Neural progenitor cell (in vitro differentiated cells): ENCODE measurements at regions not wholly inside any gene's neighbourhood (a gene's known extent, or its start where the extent isn't known, plus 50 kb on each side); places are given as distances from the start of the nearest gene placed in this dataset.

Experiments
- DNase-seq: peaks from one replicate; pipeline ENCODE4 v3.0.0-alpha.2; 2016; ENCODE audit warnings: low spot score
- H2AFZ ChIP-seq: fragments of 200-600 bp; sonication (generic); replicated peaks from 2 replicates; pipeline ENCODE4 v1.6.1; 2016; ENCODE audit warnings: antibody characterized with exemption
- H3F3A ChIP-seq: fragments of 200-600 bp; sonication (generic); 2 replicates; pipeline ENCODE4 v1.6.1; 2016; ENCODE audit warnings: antibody characterized with exemption, low read depth
- H3K27ac ChIP-seq: fragments of 200-600 bp; sonication (generic); 2 replicates; pipeline ENCODE4 v1.5.1; 2016; ENCODE audit warnings: mild to moderate bottlenecking
- H3K27me3 ChIP-seq: fragments of 200-600 bp; sonication (generic); 2 replicates; pipeline ENCODE4 v1.6.1; 2016; ENCODE audit warnings: mild to moderate bottlenecking, moderate library complexity
- H3K36me3 ChIP-seq: fragments of 200-600 bp; sonication (generic); 2 replicates; pipeline ENCODE4 v1.5.1; 2016
- H3K4me1 ChIP-seq: fragments of 200-600 bp; sonication (generic); 2 replicates; pipeline ENCODE4 v1.6.1; 2016; ENCODE audit warnings: mixed run types
- H3K4me2 ChIP-seq: fragments of 200-600 bp; sonication (generic); 2 replicates; pipeline ENCODE4 v1.6.1; 2016
- H3K4me3 ChIP-seq: fragments of 200-600 bp; sonication (generic); 2 replicates; pipeline ENCODE4 v1.5.1; 2016
- H3K79me2 ChIP-seq: fragments of 200-600 bp; sonication (generic); 2 replicates; pipeline ENCODE4 v1.6.1; 2016; ENCODE audit warnings: low read depth
- H3K9ac ChIP-seq: fragments of 200-600 bp; sonication (generic); 2 replicates; pipeline ENCODE4 v1.6.1; 2016
- H3K9me3 ChIP-seq: fragments of 200-600 bp; sonication (generic); 2 replicates; pipeline ENCODE4 v1.5.1; 2016; ENCODE audit warnings: low read depth
- H4K20me1 ChIP-seq: fragments of 200-600 bp; sonication (generic); 2 replicates; pipeline ENCODE4 v1.6.1; 2016; ENCODE audit warnings: low read depth
- H3K27ac Mint-ChIP-seq: 3 replicates; pipeline ENCODE4 v1.8.0; 2021; ENCODE audit warnings: mixed read lengths
- H3K27me3 Mint-ChIP-seq: 2 replicates; pipeline ENCODE4 v1.8.0; 2022; ENCODE audit warnings: low read depth, mild to moderate bottlenecking, inconsistent platforms, moderate library complexity, mixed read lengths; ENCODE audit not compliant: insufficient read depth
- H3K36me3 Mint-ChIP-seq: 3 replicates; pipeline ENCODE4 v1.8.0; 2021; ENCODE audit warnings: mixed read lengths
- H3K4me1 Mint-ChIP-seq: 3 replicates; pipeline ENCODE4 v1.8.0; 2021; ENCODE audit warnings: mixed read lengths
- H3K4me3 Mint-ChIP-seq: 3 replicates; pipeline ENCODE4 v1.8.0; 2021; ENCODE audit warnings: mild to moderate bottlenecking, moderate library complexity, mixed read lengths
- H3K9me3 Mint-ChIP-seq: 3 replicates; pipeline ENCODE4 v1.8.0; 2020; ENCODE audit warnings: mixed read lengths
- EZH2 ChIP-seq: fragments of 200-600 bp; sonication (generic); IDR thresholded peaks from 2 replicates; pipeline ENCODE4 v1.6.1; 2017; ENCODE audit warnings: antibody characterized with exemption, mild to moderate bottlenecking, moderate library complexity
- EZH2phosphoT487 ChIP-seq: fragments of 200-600 bp; sonication (generic); IDR thresholded peaks from 2 replicates; pipeline ENCODE4 v1.6.1; 2017; ENCODE audit warnings: antibody characterized with exemption
- TF ChIP-seq, protein P1 (sequence below): fragments of 200-600 bp; sonication (generic); IDR thresholded peaks from 2 replicates; pipeline ENCODE4 v1.5.1; 2017; ENCODE audit warnings: antibody characterized with exemption, mild to moderate bottlenecking

GRCh38 chr13:46953331-46953730 is 56.5 kb upstream of the HTR2A start:
- TF ChIP-seq, protein P1, sequence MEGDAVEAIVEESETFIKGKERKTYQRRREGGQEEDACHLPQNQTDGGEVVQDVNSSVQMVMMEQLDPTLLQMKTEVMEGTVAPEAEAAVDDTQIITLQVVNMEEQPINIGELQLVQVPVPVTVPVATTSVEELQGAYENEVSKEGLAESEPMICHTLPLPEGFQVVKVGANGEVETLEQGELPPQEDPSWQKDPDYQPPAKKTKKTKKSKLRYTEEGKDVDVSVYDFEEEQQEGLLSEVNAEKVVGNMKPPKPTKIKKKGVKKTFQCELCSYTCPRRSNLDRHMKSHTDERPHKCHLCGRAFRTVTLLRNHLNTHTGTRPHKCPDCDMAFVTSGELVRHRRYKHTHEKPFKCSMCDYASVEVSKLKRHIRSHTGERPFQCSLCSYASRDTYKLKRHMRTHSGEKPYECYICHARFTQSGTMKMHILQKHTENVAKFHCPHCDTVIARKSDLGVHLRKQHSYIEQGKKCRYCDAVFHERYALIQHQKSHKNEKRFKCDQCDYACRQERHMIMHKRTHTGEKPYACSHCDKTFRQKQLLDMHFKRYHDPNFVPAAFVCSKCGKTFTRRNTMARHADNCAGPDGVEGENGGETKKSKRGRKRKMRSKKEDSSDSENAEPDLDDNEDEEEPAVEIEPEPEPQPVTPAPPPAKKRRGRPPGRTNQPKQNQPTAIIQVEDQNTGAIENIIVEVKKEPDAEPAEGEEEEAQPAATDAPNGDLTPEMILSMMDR, result no peak
- TF ChIP-seq EZH2phosphoT487, result no peak
- no peak for TF ChIP-seq EZH2
- Histone ChIP-seq H3F3A (no peaks in the 10 kb centered on the region), H2AFZ (no peak overlapping the region), H3K36me3 (no peaks in the 10 kb centered on the region), H3K27me3 (no peaks in the 10 kb centered on the region), H3K4me3 (no peak overlapping the region), H3K4me1 (no peaks in the 10 kb centered on the region), H3K27ac (no peak overlapping the region), H4K20me1 (no peaks in the 10 kb centered on the region), H3K9me3 (no peaks in the 10 kb centered on the region), H3K9ac (no peak overlapping the region), H3K4me2 (no peak overlapping the region), H3K79me2 (no peaks in the 10 kb centered on the region)
- H3K4me3 Mint-ChIP-seq, result no peak overlapping the region
- H3K9me3 Mint-ChIP-seq, result no peaks in the 10 kb centered on the region
- DNase-seq, result no peak
- H3K36me3 Mint-ChIP-seq, result no peaks in the 10 kb centered on the region
- H3K27me3 Mint-ChIP-seq, result no peaks in the 10 kb centered on the region
- no peaks in the 10 kb centered on the region for H3K4me1 Mint-ChIP-seq
- no peak overlapping the region for H3K27ac Mint-ChIP-seq

DNA sequence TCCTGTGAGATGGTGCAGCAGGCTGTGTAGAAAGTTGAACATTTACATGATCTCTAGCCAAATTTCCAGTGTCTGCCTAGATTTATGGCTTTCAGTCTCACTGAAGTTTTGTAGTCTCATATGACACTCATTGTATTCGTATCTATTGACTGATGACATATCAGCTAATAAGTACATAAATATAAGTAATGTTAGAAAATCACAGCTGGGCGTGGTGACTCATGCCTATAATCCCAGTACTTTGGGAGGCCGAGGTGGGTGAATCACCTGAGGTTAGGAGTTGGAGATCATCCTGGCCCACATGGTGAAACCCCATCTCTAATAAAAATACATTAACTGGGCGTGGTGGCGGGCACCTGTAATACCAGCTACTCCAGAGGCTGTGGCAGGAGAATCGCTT is 54.7 kb upstream of the HTR2A start:
- TF ChIP-seq EZH2phosphoT487, result no peak
- no peak for TF ChIP-seq EZH2
- TF ChIP-seq, protein P1, result no peak
- H4K20me1 ChIP-seq, result no peaks in the 10 kb centered on the region
- no peaks in the 10 kb centered on the region for H3K27me3 Mint-ChIP-seq
- H3K9me3 Mint-ChIP-seq, result peaks cover 3% of the 10 kb centered on the region
- no peak overlapping the region for H3K4me3 ChIP-seq
- no peak overlapping the region for H2AFZ ChIP-seq
- H3K79me2 ChIP-seq, result no peaks in the 10 kb centered on the region
- H3K4me2 ChIP-seq, result no peak overlapping the region
- H3K9ac ChIP-seq, result no peak overlapping the region
- no peaks in the 10 kb centered on the region for H3K4me1 ChIP-seq
- H3F3A ChIP-seq, result no peaks in the 10 kb centered on the region
- no peaks in the 10 kb centered on the region for H3K9me3 ChIP-seq
- no peak for DNase-seq
- H3K27ac ChIP-seq, result no peak overlapping the region
- no peaks in the 10 kb centered on the region for H3K4me1 Mint-ChIP-seq
- no peaks in the 10 kb centered on the region for H3K36me3 ChIP-seq
- no peak overlapping the region for H3K27ac Mint-ChIP-seq
- no peaks in the 10 kb centered on the region for H3K36me3 Mint-ChIP-seq
- H3K4me3 Mint-ChIP-seq, result no peak overlapping the region
- no peaks in the 10 kb centered on the region for H3K27me3 ChIP-seq

GRCh38 chr13:46949211-46949610 is 52.4 kb upstream of the HTR2A start:
- TF ChIP-seq EZH2 (no peak), EZH2phosphoT487 (no peak)
- TF ChIP-seq, protein P1, result no peak

DNA sequence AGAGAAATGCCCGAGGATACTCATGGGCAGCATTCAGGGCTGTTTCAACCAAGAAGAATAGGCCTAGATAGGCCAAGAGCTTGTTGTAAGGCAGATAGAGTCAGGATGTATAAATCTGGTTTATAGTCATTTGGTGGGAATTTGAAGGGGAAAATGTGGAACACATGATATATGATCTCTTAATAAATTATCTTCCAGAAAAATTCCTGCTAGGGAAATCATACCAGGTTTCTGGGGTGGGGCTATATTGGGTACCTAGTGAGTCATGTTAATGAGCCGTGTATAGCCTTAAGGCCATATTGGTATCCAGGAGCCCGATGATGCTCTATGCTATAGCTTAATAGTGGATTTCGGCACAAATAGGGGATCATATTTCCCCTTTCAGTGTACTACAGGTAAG is 51.5 kb upstream of the HTR2A start:
- Histone ChIP-seq H2AFZ (no peak overlapping the region), H3K4me3 (no peak overlapping the region), H3K27me3 (no peaks in the 10 kb centered on the region), H3K9me3 (no peaks in the 10 kb centered on the region), H3K36me3 (no peaks in the 10 kb centered on the region), H3K4me2 (no peak overlapping the region), H3K79me2 (no peaks in the 10 kb centered on the region), H3K4me1 (no peaks in the 10 kb centered on the region), H3K27ac (no peak overlapping the region), H4K20me1 (no peaks in the 10 kb centered on the region), H3F3A (no peaks in the 10 kb centered on the region), H3K9ac (no peak overlapping the region)
- no peak for TF ChIP-seq EZH2
- H3K4me1 Mint-ChIP-seq, result no peaks in the 10 kb centered on the region
- no peaks in the 10 kb centered on the region for H3K36me3 Mint-ChIP-seq
- no peak overlapping the region for H3K27ac Mint-ChIP-seq
- no peaks in the 10 kb centered on the region for H3K27me3 Mint-ChIP-seq
- no peak overlapping the region for H3K4me3 Mint-ChIP-seq
- H3K9me3 Mint-ChIP-seq, result peaks cover 22% of the 10 kb centered on the region
- no peak for DNase-seq

More at GRCh38 chr13:46949211-46949610, 52.4 kb upstream of the HTR2A start:
- no peaks in the 10 kb centered on the region for H3K4me1 ChIP-seq
- no peaks in the 10 kb centered on the region for H3K27me3 ChIP-seq
- H3K79me2 ChIP-seq, result no peaks in the 10 kb centered on the region
- no peak overlapping the region for H2AFZ ChIP-seq
- H3K4me2 ChIP-seq, result no peak overlapping the region
- H3K9ac ChIP-seq, result no peak overlapping the region
- H3K36me3 ChIP-seq, result no peaks in the 10 kb centered on the region
- Mint-ChIP-seq H3K27me3 (no peaks in the 10 kb centered on the region), H3K36me3 (no peaks in the 10 kb centered on the region), H3K27ac (no peak overlapping the region), H3K4me3 (no peak overlapping the region), H3K9me3 (peaks cover 14% of the 10 kb centered on the region), H3K4me1 (no peaks in the 10 kb centered on the region)
- no peaks in the 10 kb centered on the region for H3F3A ChIP-seq
- no peak for DNase-seq
- no peaks in the 10 kb centered on the region for H3K9me3 ChIP-seq
- no peaks in the 10 kb centered on the region for H4K20me1 ChIP-seq
- no peak overlapping the region for H3K4me3 ChIP-seq
- H3K27ac ChIP-seq, result no peak overlapping the region
